ENCODE measurements at regions not wholly inside any gene's neighbourhood (a gene's known extent, or its start where the extent isn't known, plus 50 kb on each side); places are given as distances from the start of the nearest gene placed in this dataset.

GRCh38 chr6:50992232-50992631 is 173.6 kb downstream of the TFAP2B start:
- no peak overlapping the region for H3K4me3 ChIP-seq (ENCODE audit: low read depth, low read length)
- no peak for TF ChIP-seq CTCF (IDR thresholded peaks at IDR 0.05; ENCODE audit: control insufficient read depth, extremely low read depth, insufficient read depth)
- no peak for DNase-seq (ENCODE audit: low read depth)

GRCh38 chr6:50992704-50993625 is 174.3 kb downstream of the TFAP2B start:
- no peak for TF ChIP-seq CTCF (IDR thresholded peaks at IDR 0.05; ENCODE audit: control insufficient read depth, extremely low read depth, insufficient read depth)
- DNase-seq (ENCODE audit: low read depth) = no peak
- H3K4me3 ChIP-seq (ENCODE audit: low read depth, low read length) = no peak overlapping the region

- DNase-seq (ENCODE audit: low read depth) = no peak
Observed at GRCh38 chr6:50993941-50994720, 175.5 kb downstream of the TFAP2B start.

GRCh38 chr6:50995036-50995435 is 176.4 kb downstream of the TFAP2B start:
- no peak overlapping the region for H3K4me3 ChIP-seq (ENCODE audit: low read depth, low read length)
- no peak for DNase-seq (ENCODE audit: low read depth)
- no peak for TF ChIP-seq CTCF (IDR thresholded peaks at IDR 0.05; ENCODE audit: control insufficient read depth, extremely low read depth, insufficient read depth)

More at GRCh38 chr6:50993941-50994720, 175.5 kb downstream of the TFAP2B start:
- no peak for TF ChIP-seq CTCF (IDR thresholded peaks at IDR 0.05; ENCODE audit: control insufficient read depth, extremely low read depth, insufficient read depth)
- no peak overlapping the region for H3K4me3 ChIP-seq (ENCODE audit: low read depth, low read length)

GRCh38 chr6:50998905-50999304 is 180.2 kb downstream of the TFAP2B start:
- H3K4me3 ChIP-seq (ENCODE audit: low read depth, low read length) = no peak overlapping the region
- TF ChIP-seq CTCF (IDR thresholded peaks at IDR 0.05; ENCODE audit: control insufficient read depth, extremely low read depth, insufficient read depth) = no peak

GRCh38 chr6:51001399-51001798 is 182.7 kb downstream of the TFAP2B start:
- DNase-seq (ENCODE audit: low read depth) = no peak
- TF ChIP-seq CTCF (IDR thresholded peaks at IDR 0.05; ENCODE audit: control insufficient read depth, extremely low read depth, insufficient read depth) = no peak

More at GRCh38 chr6:50998905-50999304, 180.2 kb downstream of the TFAP2B start:
- no peak for DNase-seq (ENCODE audit: low read depth)

More at GRCh38 chr6:51001399-51001798, 182.7 kb downstream of the TFAP2B start:
- no peak overlapping the region for H3K4me3 ChIP-seq (ENCODE audit: low read depth, low read length)
